WTC11 (cell line): ENCODE measurements at regions not wholly inside any gene's neighbourhood (a gene's known extent, or its start where the extent isn't known, plus 50 kb on each side); places are given as distances from the start of the nearest gene placed in this dataset.

Experiments used
- ATAC-seq: fragments of 200-7000 bp; cut with Tn5 transposase; 2 replicates; pipeline ENCODE4 v1.10.0; 2021; ENCODE audit warnings: mild to moderate bottlenecking, moderate library complexity
- CTCF ChIA-PET: fragments of 300-600 bp; sonication (Branson Sonifier 250); formaldehyde crosslinking; loops from one replicate; lab custom pipeline; 2021; ENCODE audit warnings: antibody characterized with exemption; lab: Charles Lee
- POLR2A ChIA-PET: fragments of 350-600 bp; sonication (Branson Sonifier 250); formaldehyde crosslinking; loops from one replicate; lab custom pipeline; 2021; ENCODE audit warnings: antibody characterized with exemption; lab: Charles Lee
- DNase-seq: peaks from one replicate; pipeline ENCODE4 v3.0.0; 2021; ENCODE audit warnings: low spot score
- H3K27ac Mint-ChIP-seq: 2 replicates; pipeline ENCODE4 v1.8.0; 2021; ENCODE audit warnings: mixed read lengths
- H3K27me3 Mint-ChIP-seq: 2 replicates; pipeline ENCODE4 v1.8.0; 2021; ENCODE audit warnings: low read depth, mild to moderate bottlenecking, moderate library complexity, mixed read lengths
- H3K36me3 Mint-ChIP-seq: 2 replicates; pipeline ENCODE4 v1.8.0; 2021; ENCODE audit warnings: mixed read lengths
- H3K4me1 Mint-ChIP-seq: 2 replicates; pipeline ENCODE4 v1.8.0; 2022; ENCODE audit warnings: mixed read lengths
- H3K4me3 Mint-ChIP-seq: 2 replicates; pipeline ENCODE4 v1.8.0; 2021; ENCODE audit warnings: mild to moderate bottlenecking, moderate library complexity, mixed read lengths
- H3K9me3 Mint-ChIP-seq: 2 replicates; pipeline ENCODE4 v1.8.0; 2021; ENCODE audit warnings: mixed read lengths
- ATF1 ChIP-seq: sonication (generic); formaldehyde crosslinking; IDR thresholded peaks from 2 replicates; pipeline ENCODE4 v1.8.1; 2023; ENCODE audit warnings: mild to moderate bottlenecking, moderate library complexity, missing genetic modification reagents
- ATF6 ChIP-seq: sonication (generic); formaldehyde crosslinking; IDR thresholded peaks from 2 replicates; pipeline ENCODE4 v1.8.1; 2023; ENCODE audit warnings: mild to moderate bottlenecking, missing genetic modification reagents
- E2F4 ChIP-seq: sonication (generic); formaldehyde crosslinking; IDR thresholded peaks from 2 replicates; pipeline ENCODE4 v1.8.1; 2022; ENCODE audit warnings: low read depth, mild to moderate bottlenecking, moderate library complexity, missing genetic modification reagents, borderline replicate concordance
- E2F5 ChIP-seq: sonication (generic); formaldehyde crosslinking; IDR thresholded peaks from 2 replicates; pipeline ENCODE4 v1.8.1; 2022; ENCODE audit warnings: mild to moderate bottlenecking, moderate library complexity, missing genetic modification reagents
- FOXK1 ChIP-seq: sonication (generic); formaldehyde crosslinking; IDR thresholded peaks from 2 replicates; pipeline ENCODE4 v1.8.0; 2022; ENCODE audit warnings: mild to moderate bottlenecking, moderate library complexity, missing genetic modification reagents
- GTF2I ChIP-seq: fragments of 250-450 bp; sonication (Bioruptor Pico); conservative IDR thresholded peaks from 2 replicates; pipeline ENCODE4 v1.4.0; 2021; ENCODE audit warnings: mild to moderate bottlenecking
- HMGXB4 ChIP-seq: sonication (generic); formaldehyde crosslinking; IDR thresholded peaks from 2 replicates; pipeline ENCODE4 v1.8.1; 2023; ENCODE audit warnings: mild to moderate bottlenecking, moderate library complexity, missing genetic modification reagents
- IRF1 ChIP-seq: sonication (generic); formaldehyde crosslinking; IDR thresholded peaks from 2 replicates; pipeline ENCODE4 v1.8.0; 2023; ENCODE audit warnings: missing genetic modification reagents
- IRF2 ChIP-seq: sonication (generic); formaldehyde crosslinking; IDR thresholded peaks from 2 replicates; pipeline ENCODE4 v1.8.0; 2022; ENCODE audit warnings: low read depth, missing genetic modification reagents, borderline replicate concordance
- MXD4 ChIP-seq: fragments of 250-450 bp; sonication (Bioruptor Pico); IDR thresholded peaks from 2 replicates; pipeline ENCODE4 v1.8.0; 2021; ENCODE audit warnings: mild to moderate bottlenecking, moderate library complexity, borderline replicate concordance
- PRRX2 ChIP-seq: fragments of 250-450 bp; sonication (Bioruptor Pico); IDR thresholded peaks from 2 replicates; pipeline ENCODE4 v1.8.0; 2021; ENCODE audit warnings: mild to moderate bottlenecking
- SMAD4 ChIP-seq: sonication (generic); formaldehyde crosslinking; IDR thresholded peaks from 2 replicates; pipeline ENCODE4 v1.8.0; 2022; ENCODE audit warnings: mild to moderate bottlenecking, missing genetic modification reagents
- SOX15 ChIP-seq: fragments of 250-450 bp; sonication (Bioruptor Pico); IDR thresholded peaks from 2 replicates; pipeline ENCODE4 v1.9.0; 2021; ENCODE audit warnings: mild to moderate bottlenecking
- TEAD4 ChIP-seq: sonication (generic); formaldehyde crosslinking; IDR thresholded peaks from 2 replicates; pipeline ENCODE4 v1.8.0; 2022; ENCODE audit warnings: mild to moderate bottlenecking, missing genetic modification reagents
- ZBTB43 ChIP-seq: sonication (generic); formaldehyde crosslinking; IDR thresholded peaks from 2 replicates; pipeline ENCODE4 v1.8.1; 2023; ENCODE audit warnings: mild to moderate bottlenecking, missing genetic modification reagents
- ZNF281 ChIP-seq: sonication (generic); formaldehyde crosslinking; IDR thresholded peaks from 2 replicates; pipeline ENCODE4 v1.8.0; 2023; ENCODE audit warnings: mild to moderate bottlenecking, missing genetic modification reagents
- ZNF396 ChIP-seq: fragments of 250-450 bp; sonication (Bioruptor Pico); IDR thresholded peaks from 2 replicates; pipeline ENCODE4 v1.8.0; 2021; ENCODE audit warnings: mild to moderate bottlenecking, moderate library complexity, borderline replicate concordance

GRCh38 chr6:98485593-98485992, 348.8 kb upstream of the POU3F2 start:
- H3K27me3 Mint-ChIP-seq = no peaks in the 10 kb centered on the region
- peaks cover 40% of the 10 kb centered on the region for H3K4me1 Mint-ChIP-seq
- POLR2A ChIA-PET = no interaction called here

More at GRCh38 chr6:98485593-98485992, 348.8 kb upstream of the POU3F2 start:
- H3K36me3 Mint-ChIP-seq = no peaks in the 10 kb centered on the region
- no peak overlapping the region for H3K27ac Mint-ChIP-seq
- no peak for TF ChIP-seq E2F4
- TF ChIP-seq HMGXB4 (CRISPR knock-in tag) = no peak
- no peak for TF ChIP-seq ATF6 (CRISPR knock-in tag)
- no peak for TF ChIP-seq GTF2I (CRISPR knock-in tag)
- no peak for TF ChIP-seq SOX15 (CRISPR knock-in tag)
- TF ChIP-seq TEAD4 (CRISPR knock-in tag) = no peak
- no peak for TF ChIP-seq E2F5 (CRISPR knock-in tag)
- no peak for TF ChIP-seq ATF1 (CRISPR knock-in tag)
- no peak for TF ChIP-seq IRF1 (CRISPR knock-in tag)
- no peak for TF ChIP-seq ZNF281 (CRISPR knock-in tag)
- TF ChIP-seq IRF2 (CRISPR knock-in tag) = no peak
- TF ChIP-seq FOXK1 (CRISPR knock-in tag) = no peak
- no peak for TF ChIP-seq ZNF396 (CRISPR knock-in tag)
- TF ChIP-seq MXD4 = no peak
- TF ChIP-seq SMAD4 = no peak
- no peak for TF ChIP-seq ZBTB43
- no peak for TF ChIP-seq PRRX2 (CRISPR knock-in tag)
- no peak for DNase-seq
- CTCF ChIA-PET = interaction anchor here (1.0 kb wide), 1 partner anchor 633 kb away, joined by 3 read pairs; no protein-coding TSS in a partner anchor
- no peak for ATAC-seq
- H3K4me3 Mint-ChIP-seq = no peak overlapping the region
- peaks cover under 1% of the 10 kb centered on the region for H3K9me3 Mint-ChIP-seq
